Heart left ventricle (tissue), 16 donors: ENCODE measurements at regions not wholly inside any gene's neighbourhood (a gene's known extent, or its start where the extent isn't known, plus 50 kb on each side); places are given as distances from the start of the nearest gene placed in this dataset.

Experiments used
- ATAC-seq, 4 donors: fragments of 200-7000 bp; cut with Tn5 transposase; one replicate each; pipeline ENCODE4 v1.9.1; 2020 to 2022; ENCODE audit warnings: moderate library complexity in 4 of 4, mild to moderate bottlenecking in 3 of 4, moderate number of reproducible peaks in 1 of 4
- DNase-seq, 5 donors: peaks; one replicate each; pipeline ENCODE4 v3.0.0-alpha.2; 2020
- H3K27ac ChIP-seq, 12 donors: fragments of 200-600 bp; sonication (generic) in 4 of 12; one replicate each; pipeline versions ENCODE4 v1.5.0 to v1.8.0; 2016 to 2022; ENCODE audit warnings: mild to moderate bottlenecking in 2 of 12
- H3K27me3 ChIP-seq, 9 donors: fragments of 200-600 bp; sonication (generic) in 2 of 9; one replicate each; pipeline versions ENCODE4 v1.5.1 to v1.8.0; 2016 to 2022; ENCODE audit warnings: mild to moderate bottlenecking in 3 of 9
- H3K36me3 ChIP-seq, 9 donors: fragments of 200-600 bp; sonication (generic) in 2 of 9; one replicate each; pipeline versions ENCODE4 v1.5.0 to v1.8.0; 2018 to 2022; ENCODE audit warnings: mild to moderate bottlenecking in 2 of 9
- H3K4me1 ChIP-seq, 12 donors: fragments of 200-600 bp; sonication (generic) in 4 of 12; one replicate each; pipeline versions ENCODE4 v1.5.0 to v1.8.0; 2016 to 2022; ENCODE audit warnings: mild to moderate bottlenecking in 3 of 12
- H3K4me3 ChIP-seq, 12 donors: fragments of 200-600 bp; sonication (generic) in 4 of 12; one replicate each; pipeline versions ENCODE4 v1.5.0 to v1.8.0; 2017 to 2022; ENCODE audit warnings: mild to moderate bottlenecking in 9 of 12, moderate library complexity in 4 of 12
- H3K9me3 ChIP-seq, 12 donors: fragments of 200-600 bp; sonication (generic) in 4 of 12; one replicate each; pipeline versions ENCODE4 v1.5.0 to v1.8.0; 2016 to 2022; ENCODE audit warnings: mild to moderate bottlenecking in 1 of 12
- CTCF ChIP-seq, 12 donors: fragments of 200-600 bp; sonication (generic) in 4 of 12; IDR thresholded peaks; one replicate each; pipeline versions ENCODE4 v1.5.0 to v1.8.0; 2018 to 2022; ENCODE audit warnings: antibody characterized with exemption in 12 of 12, mild to moderate bottlenecking in 5 of 12
- POLR2A ChIP-seq, 2 donors: fragments of 450-650 bp; IDR thresholded peaks; one replicate each; pipeline ENCODE4 v1.6.1; 2017; ENCODE audit warnings: antibody characterized with exemption in 2 of 2, mild to moderate bottlenecking in 2 of 2, moderate library complexity in 2 of 2
- WGBS, 4 donors: extraction: QIAGEN DNeasy Blood & Tissue Kit in 2 of 4; methylation state at CpG; one replicate each; pipeline versions ENCODE4 v1.1.5 to v1.1.7; 2013 to 2018; 5-methylcytosine and 5-hydroxymethylcytosine counted together
- intact Hi-C, 10 donors: fragments of 100-400 bp; cut with DNase I; formaldehyde crosslinking; loops; one replicate each; pipeline versions ENCODE4 v1.11.1 to v1.14.2; 2022
- donor health status: ischemic (EF 13 %, LVEDD 7.1; RV severe dilation, severe dysfunction).
- donor health status: healthy with polysubstance abuse.
- donor health status: DM: no; HTN: yes; CAD: no.
- donor health status: DM: no; HTN: no; CAD: no.
- donor health status: ischemic (EF 25% LVEDD 6.9; RV normal size, moderate dysfunction).
- donor health status: ischemic (EF 25% LVEDD 5.7; RV mildly dilated, moderate dysfunction).
- donor health status: healthy.
- donor health status: DM: yes; HTN: yes; CAD: no.
- donor health status: ischemic (EF 35%, LVEDD 5.7; RV mildly dilated, moderate dysfunction).
- donor health status: nonischemic (EF 11% LVEDD 7.7; RV severe dilation, severe dysfunction).
- donor health status: DM: yes; HTN: yes; CAD: no.
- donor health status: PGD.
- donor health status: ischemic (EF 29% LVEDD 5.4; RV normal size, mild dysfunction).
- donor health status: nonischemic (EF 23%, LVEDD 6.1; RV moderate dilation, normal function).

- TF ChIP-seq POLR2A (IDR thresholded peaks at IDR 0.05) (no peak), CTCF (IDR thresholded peaks at IDR 0.05) (no peak)
Observed at GRCh38 chr9:95629585-95629984, 112.8 kb upstream of the PTCH1 start.

GRCh38 chr9:95627802-95628201 lies 111.0 kb upstream of the PTCH1 start:
- H3K27me3 ChIP-seq: peaks cover 0 to 3% (median 0%) of the 10 kb centered on the region in 9 donors
- H3K9me3 ChIP-seq: peaks cover 0 to under 1% (median 0%) of the 10 kb centered on the region in 12 donors
- H3K27ac ChIP-seq: peak overlapping the region in 11 of 12 donors; percentile 32 to 87 (median 72)
- 51 to 69% (median 58%) methylated on average over 8 of the region's 8 CpGs for WGBS, 4 donors
- TF ChIP-seq CTCF (IDR thresholded peaks at IDR 0.05): no peak
- no peak for TF ChIP-seq POLR2A (IDR thresholded peaks at IDR 0.05)
- ATAC-seq (peak in 2 of 4 donors; percentile 17 to 64), DNase-seq (no peak)
- no peaks in the 10 kb centered on the region for H3K36me3 ChIP-seq
- H3K4me1 ChIP-seq: peaks cover 0 to 12% (median 0%) of the 10 kb centered on the region in 12 donors
- no peak overlapping the region for H3K4me3 ChIP-seq
- intact Hi-C loops: loop anchor here in 4 of 10 donors (5.0 to 10.0 kb wide), 3 partner anchors 111 to 121 kb away; partner anchors contain the start of gene PTCH1 (in 3 of the 4)

More at GRCh38 chr9:95629585-95629984, 112.8 kb upstream of the PTCH1 start:
- intact Hi-C loops: loop anchor here in 4 of 10 donors (5.0 to 10.0 kb wide), 3 partner anchors 112 to 122 kb away; partner anchors contain the start of gene PTCH1 (in 3 of the 4)
- Histone ChIP-seq H3K4me1 (peaks cover 0 to 12% (median 0%) of the 10 kb centered on the region in 12 donors), H3K36me3 (no peaks in the 10 kb centered on the region), H3K27ac (no peak overlapping the region), H3K27me3 (peaks cover 0 to 3% (median 0%) of the 10 kb centered on the region in 9 donors), H3K9me3 (no peaks in the 10 kb centered on the region), H3K4me3 (no peak overlapping the region)
- DNase-seq: no peak
- ATAC-seq: no peak
- WGBS, 4 donors: 81 to 95% (median 92%) methylated on average over 6 of the region's 6 CpGs

- Histone ChIP-seq H3K27me3 (no peaks in the 10 kb centered on the region), H3K36me3 (no peaks in the 10 kb centered on the region), H3K27ac (peak overlapping the region; percentile 32 to 87 (median 72)), H3K4me3 (peak overlapping the region in 4 of 12 donors; percentile 10 to 27 (median 20)), H3K9me3 (peaks cover 0 to 6% (median 0%) of the 10 kb centered on the region in 12 donors), H3K4me1 (peaks cover 0 to 12% (median 0%) of the 10 kb centered on the region in 12 donors)
- peak; percentile 88 to 96 (median 91) for ATAC-seq
- intact Hi-C loops: loop anchor here in 4 of 10 donors (5.0 to 10.0 kb wide), 3 partner anchors 110 to 120 kb away; partner anchors contain the start of gene PTCH1 (in 3 of the 4)
- TF ChIP-seq POLR2A (IDR thresholded peaks at IDR 0.05): no peak
- no peak for TF ChIP-seq CTCF (IDR thresholded peaks at IDR 0.05)
- WGBS, 4 donors: 50 to 52% (median 50%) methylated on average over 21 of the region's 21 CpGs
- DNase-seq: peak; percentile 66 to 81 (median 72)
Observed at GRCh38 chr9:95626885-95627558, 110.3 kb upstream of the PTCH1 start.

- ATAC-seq (peak in 1 of 4 donors; percentile 22), DNase-seq (no peak)
- Histone ChIP-seq H3K36me3 (no peaks in the 10 kb centered on the region), H3K4me3 (no peak overlapping the region), H3K4me1 (peaks cover 0 to 12% (median 0%) of the 10 kb centered on the region in 12 donors), H3K9me3 (peaks cover 0 to 6% (median 0%) of the 10 kb centered on the region in 12 donors), H3K27ac (peak overlapping the region in 11 of 12 donors; percentile 25 to 87 (median 69)), H3K27me3 (no peaks in the 10 kb centered on the region)
- intact Hi-C loops: loop anchor here in 4 of 10 donors (5.0 to 10.0 kb wide), 3 partner anchors 109 to 119 kb away; partner anchors contain the start of gene PTCH1 (in 3 of the 4)
- TF ChIP-seq POLR2A (IDR thresholded peaks at IDR 0.05): no peak
- TF ChIP-seq CTCF (IDR thresholded peaks at IDR 0.05): no peak
- 88 to 94% (median 90%) methylated on average over 13 of the region's 13 CpGs for WGBS, 4 donors
Observed at GRCh38 chr9:95626341-95626740, 109.6 kb upstream of the PTCH1 start.
